SJCRH30 (cell line): ENCODE measurements at regions not wholly inside any gene's neighbourhood (a gene's known extent, or its start where the extent isn't known, plus 50 kb on each side); places are given as distances from the start of the nearest gene placed in this dataset.

Experiments
- DNase-seq, 2 experiments: peaks; one replicate each; pipeline ENCODE4 v3.0.0-alpha.2; 2015 to 2020
- H3K27ac ChIP-seq: fragments of 250-450 bp; sonication (Bioruptor Pico); 2 replicates; pipeline ENCODE4 v1.5.1; 2020; ENCODE audit warnings: mild to moderate bottlenecking, moderate library complexity
- H3K27me3 ChIP-seq: fragments of 250-450 bp; sonication (Bioruptor Pico); 2 replicates; pipeline ENCODE4 v1.5.1; 2020; ENCODE audit warnings: mild to moderate bottlenecking, moderate library complexity
- H3K36me3 ChIP-seq: fragments of 250-450 bp; sonication (Bioruptor Pico); 2 replicates; pipeline ENCODE4 v1.5.1; 2020; ENCODE audit warnings: mild to moderate bottlenecking, moderate library complexity
- H3K4me1 ChIP-seq: fragments of 250-450 bp; sonication (Bioruptor Pico); 2 replicates; pipeline ENCODE4 v1.5.1; 2020; ENCODE audit warnings: mild to moderate bottlenecking, moderate library complexity
- H3K4me3 ChIP-seq: fragments of 250-450 bp; sonication (Bioruptor Pico); 2 replicates; pipeline ENCODE4 v1.5.1; 2020; ENCODE audit warnings: mild to moderate bottlenecking, moderate library complexity
- H3K9me3 ChIP-seq: fragments of 250-450 bp; sonication (Bioruptor Pico); replicated peaks from 2 replicates; pipeline ENCODE4 v1.5.1; 2020; ENCODE audit warnings: mild to moderate bottlenecking, moderate library complexity

DNA sequence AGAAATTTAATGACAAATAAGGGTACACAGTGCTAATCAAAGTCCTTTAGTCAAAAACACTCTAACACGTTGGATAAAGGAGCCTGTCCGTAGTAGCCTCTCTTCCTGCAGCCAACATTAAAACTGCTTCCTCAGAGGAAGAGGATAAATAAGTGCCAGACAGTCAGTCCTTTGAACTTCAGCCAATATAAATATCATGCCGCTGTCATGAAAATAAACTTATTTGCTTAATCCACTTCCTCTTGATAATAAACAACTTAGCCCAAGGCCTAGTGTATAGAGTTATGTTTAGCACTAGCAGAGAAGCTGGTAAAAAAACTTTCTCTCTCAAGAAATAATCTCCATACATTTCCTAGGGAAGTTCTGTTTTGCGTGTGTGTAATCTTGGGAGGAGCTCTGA is 196.7 kb downstream of the HS3ST1 start:
- Histone ChIP-seq H3K9me3 (no peaks in the 10 kb centered on the region), H3K27ac (no peak overlapping the region), H3K27me3 (no peaks in the 10 kb centered on the region), H3K4me3 (no peak overlapping the region), H3K36me3 (no peaks in the 10 kb centered on the region), H3K4me1 (no peaks in the 10 kb centered on the region)
- no peak for DNase-seq

DNA sequence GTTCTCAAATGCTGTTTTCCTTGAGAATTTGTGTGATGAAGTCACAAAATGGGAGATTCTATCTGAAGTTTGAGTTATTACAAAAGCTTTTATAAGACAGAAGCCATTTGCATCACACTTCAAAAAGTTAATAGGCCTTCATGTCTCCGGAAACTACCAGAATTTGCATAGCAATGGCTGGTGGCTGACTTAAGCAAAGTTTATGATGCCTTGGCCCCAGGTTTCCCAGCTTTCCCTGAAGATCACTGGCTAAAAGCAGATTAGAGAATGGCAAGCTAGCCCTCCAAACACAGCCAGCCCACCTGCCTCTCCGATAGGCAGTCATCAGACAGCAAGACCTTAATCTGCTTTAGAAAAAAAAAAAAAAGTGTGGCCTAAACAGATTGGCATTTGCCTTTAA is 197.8 kb downstream of the HS3ST1 start:
- H3K9me3 ChIP-seq = no peaks in the 10 kb centered on the region
- no peaks in the 10 kb centered on the region for H3K4me1 ChIP-seq
- no peak for DNase-seq
- H3K27me3 ChIP-seq = no peaks in the 10 kb centered on the region
- no peak overlapping the region for H3K27ac ChIP-seq
- H3K36me3 ChIP-seq = no peaks in the 10 kb centered on the region
- no peak overlapping the region for H3K4me3 ChIP-seq

DNA sequence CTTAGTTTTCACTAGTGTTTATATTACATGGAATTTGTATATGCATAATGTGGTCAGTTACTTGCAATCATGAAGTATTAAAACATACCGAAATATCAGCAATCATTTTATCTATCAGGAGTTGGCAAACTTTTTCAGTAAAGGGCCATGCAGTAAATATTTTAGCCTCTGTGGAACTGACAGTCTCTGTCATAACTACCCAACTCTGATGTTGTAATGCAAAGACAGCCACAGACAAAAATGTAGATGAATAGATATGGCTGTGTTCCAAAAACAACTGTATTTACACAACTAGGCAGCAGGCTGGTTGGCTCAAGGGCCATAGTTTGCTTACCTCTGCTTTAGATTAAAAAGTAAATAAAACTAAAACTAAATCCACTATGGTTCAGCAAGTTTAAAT is 200.2 kb downstream of the HS3ST1 start:
- no peak for DNase-seq
- Histone ChIP-seq H3K9me3 (no peaks in the 10 kb centered on the region), H3K36me3 (no peaks in the 10 kb centered on the region), H3K4me3 (no peak overlapping the region), H3K4me1 (no peaks in the 10 kb centered on the region), H3K27ac (no peak overlapping the region), H3K27me3 (no peaks in the 10 kb centered on the region)

DNA sequence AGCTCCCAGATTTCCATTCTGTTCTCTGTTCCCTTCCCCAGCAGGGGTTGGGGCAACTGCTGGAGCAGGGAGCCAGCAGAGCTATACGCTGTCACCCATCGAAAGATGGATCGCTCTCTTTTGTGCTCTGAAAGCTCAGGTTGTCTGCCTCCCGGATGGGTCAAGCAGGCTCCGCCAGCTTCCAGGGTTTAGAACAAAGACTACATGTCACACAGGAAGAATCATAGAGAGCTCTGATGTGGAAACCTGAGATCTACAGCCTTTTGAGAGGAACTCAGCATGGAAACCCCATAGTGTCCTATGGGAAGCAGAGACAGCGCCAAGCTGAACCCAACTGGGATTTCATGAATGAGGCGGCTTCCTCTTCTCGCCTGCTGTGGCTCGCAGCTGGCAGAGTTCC is 205.4 kb downstream of the HS3ST1 start:
- Histone ChIP-seq H3K4me1 (no peaks in the 10 kb centered on the region), H3K4me3 (no peak overlapping the region), H3K36me3 (no peaks in the 10 kb centered on the region), H3K9me3 (no peaks in the 10 kb centered on the region), H3K27ac (no peak overlapping the region), H3K27me3 (no peaks in the 10 kb centered on the region)
- DNase-seq = no peak

DNA sequence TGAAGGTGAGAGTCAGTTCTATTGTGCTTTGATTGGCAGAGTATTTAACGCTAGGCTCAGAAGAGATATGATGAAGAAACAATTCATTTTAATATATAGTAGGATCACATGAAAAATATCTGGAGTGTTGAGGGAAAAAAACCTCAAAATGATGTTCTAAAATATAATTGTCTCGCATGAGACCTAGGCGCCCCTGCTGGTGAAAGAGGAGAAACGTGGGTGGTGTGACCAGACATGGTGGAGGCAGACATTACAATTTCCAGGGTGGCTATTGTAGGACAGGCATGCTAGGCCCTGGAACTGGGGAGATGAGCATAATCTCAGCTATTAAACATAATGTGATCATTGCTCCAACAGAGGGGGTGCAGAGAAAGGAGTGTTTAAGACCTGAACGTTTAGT is 210.0 kb downstream of the HS3ST1 start:
- peak in 1 of 2 experiments; percentile 6 for DNase-seq
- H3K4me1 ChIP-seq = no peaks in the 10 kb centered on the region

DNA sequence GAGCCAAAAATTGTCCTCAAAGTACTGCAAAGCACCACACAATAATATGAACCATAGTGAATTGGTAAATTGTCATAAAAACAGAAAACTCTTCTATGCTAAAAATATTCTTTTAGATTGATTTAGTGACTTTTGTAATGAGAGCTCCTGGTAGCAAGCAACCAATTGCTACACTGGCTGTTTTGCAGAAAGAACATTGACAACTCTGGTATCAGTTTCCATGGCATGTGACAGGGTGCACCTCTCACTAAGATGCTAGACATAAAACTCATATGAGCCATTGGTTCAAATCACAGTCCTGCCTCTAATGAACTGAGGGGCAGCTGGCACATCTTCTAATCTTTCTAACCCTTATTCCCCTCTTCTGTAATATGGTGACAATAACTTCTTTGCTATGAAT is 212.2 kb downstream of the HS3ST1 start:
- Histone ChIP-seq H3K4me1 (no peaks in the 10 kb centered on the region), H3K4me3 (no peak overlapping the region), H3K36me3 (no peaks in the 10 kb centered on the region), H3K27me3 (no peaks in the 10 kb centered on the region), H3K27ac (no peak overlapping the region), H3K9me3 (no peaks in the 10 kb centered on the region)
- no peak for DNase-seq

More for the DNA sequence above, 210.0 kb downstream of the HS3ST1 start:
- H3K27me3 ChIP-seq = no peaks in the 10 kb centered on the region
- no peak overlapping the region for H3K4me3 ChIP-seq
- no peaks in the 10 kb centered on the region for H3K36me3 ChIP-seq
- H3K9me3 ChIP-seq = no peaks in the 10 kb centered on the region
- H3K27ac ChIP-seq = no peak overlapping the region

DNA sequence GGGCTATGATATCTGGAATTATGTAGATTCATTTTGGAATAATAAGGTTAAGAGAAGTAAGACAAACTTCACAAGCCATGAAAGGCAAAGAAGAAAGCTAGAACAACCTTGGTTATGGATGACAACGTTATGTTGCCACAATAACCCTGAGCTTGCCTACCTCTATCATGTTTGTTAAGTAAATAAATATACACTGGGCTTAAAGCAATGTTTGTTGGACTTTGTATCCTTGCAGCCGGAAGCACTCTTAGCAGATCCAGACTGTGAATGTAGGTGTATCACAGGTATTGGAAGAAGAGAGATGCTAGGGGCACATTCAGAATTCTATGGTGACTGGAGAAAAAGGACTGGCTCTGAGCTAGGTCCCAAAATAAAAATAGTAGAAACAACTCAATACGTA is 214.4 kb downstream of the HS3ST1 start:
- no peaks in the 10 kb centered on the region for H3K9me3 ChIP-seq
- H3K4me3 ChIP-seq = no peak overlapping the region
- no peak overlapping the region for H3K27ac ChIP-seq
- no peaks in the 10 kb centered on the region for H3K27me3 ChIP-seq
- DNase-seq = no peak
- no peaks in the 10 kb centered on the region for H3K36me3 ChIP-seq
- H3K4me1 ChIP-seq = no peaks in the 10 kb centered on the region

DNA sequence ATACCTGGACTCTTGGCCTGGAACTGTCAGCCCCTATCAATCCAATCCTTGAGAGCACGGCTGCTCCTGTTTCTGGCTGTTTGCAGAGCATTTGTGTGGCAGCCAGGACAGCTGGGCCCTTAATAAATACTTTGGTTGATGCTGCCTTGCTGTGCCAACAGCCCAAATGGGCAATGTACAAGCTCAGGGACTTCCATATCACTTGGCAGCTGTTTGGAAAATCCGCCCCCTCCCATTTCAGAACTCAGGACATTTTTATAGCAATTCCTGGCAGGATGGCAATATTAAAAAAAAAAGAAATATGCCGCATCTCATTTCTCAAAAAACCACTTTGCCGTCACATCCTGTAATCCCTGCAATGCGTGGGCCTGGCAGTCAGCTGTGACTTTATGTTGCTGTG is 218.9 kb downstream of the HS3ST1 start:
- no peaks in the 10 kb centered on the region for H3K9me3 ChIP-seq
- no peaks in the 10 kb centered on the region for H3K36me3 ChIP-seq
- no peaks in the 10 kb centered on the region for H3K4me1 ChIP-seq
- H3K27ac ChIP-seq = no peak overlapping the region
- H3K4me3 ChIP-seq = no peak overlapping the region
- H3K27me3 ChIP-seq = no peaks in the 10 kb centered on the region
- no peak for DNase-seq

DNA sequence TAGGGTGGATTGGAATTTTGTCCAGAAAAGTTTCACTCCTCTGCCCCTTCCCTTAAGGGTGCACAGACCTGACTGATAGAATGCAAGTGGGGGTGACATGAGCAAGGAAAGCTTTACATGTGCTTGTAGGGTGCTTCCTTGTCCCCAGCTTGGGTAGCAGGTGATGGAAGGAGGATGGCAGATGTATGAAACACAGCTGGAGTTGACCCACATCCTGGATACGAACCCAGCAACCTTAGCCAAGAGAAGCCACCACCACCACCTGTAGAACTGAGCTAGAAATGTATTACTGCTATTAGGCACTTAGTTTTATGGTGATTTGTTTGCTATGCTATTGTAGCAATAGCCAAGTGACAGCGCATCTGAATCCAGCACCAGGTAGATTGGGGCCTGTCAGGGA is 227.4 kb downstream of the HS3ST1 start:
- Histone ChIP-seq H3K27ac (no peak overlapping the region), H3K9me3 (no peaks in the 10 kb centered on the region), H3K4me1 (no peaks in the 10 kb centered on the region), H3K36me3 (no peaks in the 10 kb centered on the region), H3K4me3 (no peak overlapping the region), H3K27me3 (no peaks in the 10 kb centered on the region; the same call in 1 of the 2 replicates)
- no peak for DNase-seq

DNA sequence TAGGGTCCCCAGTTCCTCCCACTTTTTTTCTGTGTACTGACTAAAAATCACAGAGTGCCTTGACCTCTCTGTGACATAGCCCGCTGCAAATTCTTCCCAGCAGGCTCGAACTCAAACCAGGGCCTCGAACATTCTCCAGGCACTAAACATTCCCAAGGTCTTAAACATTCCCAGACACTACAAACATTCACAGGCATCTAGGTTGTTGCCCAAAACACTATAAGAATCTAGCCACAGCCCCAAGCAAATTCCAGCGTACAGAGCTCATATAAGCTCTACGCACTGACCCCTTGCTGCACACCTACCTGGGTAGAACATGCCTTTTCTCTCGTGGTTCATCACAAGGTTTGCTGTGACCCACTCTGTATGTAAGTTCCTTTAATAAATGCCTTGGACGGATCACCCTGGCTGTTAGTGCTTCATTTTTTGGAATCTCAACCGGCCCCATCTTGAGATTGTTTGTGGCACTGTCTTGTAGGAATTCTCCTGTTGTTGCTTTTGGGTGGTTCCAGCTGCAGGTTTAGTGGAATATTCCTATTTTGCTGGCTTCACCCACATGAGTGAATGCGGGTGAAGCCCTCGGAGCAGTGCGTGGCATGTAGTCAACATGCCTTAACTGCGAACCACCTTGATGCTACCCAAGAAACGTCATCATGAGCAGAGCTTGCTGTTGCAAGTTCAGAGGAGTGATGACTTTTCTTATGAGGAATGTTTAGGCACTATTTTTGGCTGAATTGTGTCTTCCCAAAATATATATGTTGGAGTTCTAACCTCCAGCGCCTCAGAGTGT is 230.0 kb downstream of the HS3ST1 start:
- no peak for DNase-seq
- Histone ChIP-seq H3K4me3 (no peak overlapping the region), H3K27ac (no peak overlapping the region), H3K36me3 (no peaks in the 10 kb centered on the region), H3K27me3 (no peaks in the 10 kb centered on the region; the same call in 1 of the 2 replicates), H3K9me3 (no peaks in the 10 kb centered on the region), H3K4me1 (no peaks in the 10 kb centered on the region)

DNA sequence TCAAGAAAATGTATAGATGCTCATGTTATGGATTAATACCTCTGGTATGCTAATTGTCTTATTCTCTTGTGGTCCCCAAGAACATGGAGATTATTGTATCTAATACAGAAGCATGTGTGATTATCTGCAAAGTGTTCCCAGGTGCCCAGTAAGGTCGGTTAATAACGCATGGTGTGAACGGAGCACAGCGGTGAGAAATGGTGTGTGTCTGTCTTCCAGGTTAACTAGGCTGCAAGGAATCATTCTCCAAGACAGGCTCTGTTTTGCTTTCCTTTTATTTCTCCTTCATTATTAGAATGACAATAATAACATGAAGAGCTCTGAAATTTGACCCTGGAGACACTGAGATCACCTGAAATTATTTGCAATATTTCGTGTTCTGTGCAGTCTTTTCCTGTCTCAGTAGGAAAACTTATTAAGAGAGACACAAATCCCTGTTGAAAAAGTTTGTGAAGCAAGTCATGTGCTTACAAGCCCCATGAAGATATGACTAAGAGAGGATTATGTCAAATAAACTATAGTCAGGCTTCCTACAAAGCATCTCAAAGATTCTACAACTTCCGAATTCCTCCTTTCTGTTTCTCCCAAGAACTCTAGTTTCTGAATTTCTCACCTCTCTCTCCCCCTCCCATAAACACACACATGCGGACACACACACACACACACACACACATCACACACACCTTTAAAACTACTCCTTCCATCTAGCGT is 230.9 kb downstream of the HS3ST1 start:
- no peak overlapping the region for H3K4me3 ChIP-seq
- no peaks in the 10 kb centered on the region for H3K36me3 ChIP-seq
- no peak for DNase-seq
- no peaks in the 10 kb centered on the region for H3K4me1 ChIP-seq
- H3K27me3 ChIP-seq = no peaks in the 10 kb centered on the region; the same call in 1 of the 2 replicates
- no peaks in the 10 kb centered on the region for H3K9me3 ChIP-seq
- H3K27ac ChIP-seq = no peak overlapping the region

DNA sequence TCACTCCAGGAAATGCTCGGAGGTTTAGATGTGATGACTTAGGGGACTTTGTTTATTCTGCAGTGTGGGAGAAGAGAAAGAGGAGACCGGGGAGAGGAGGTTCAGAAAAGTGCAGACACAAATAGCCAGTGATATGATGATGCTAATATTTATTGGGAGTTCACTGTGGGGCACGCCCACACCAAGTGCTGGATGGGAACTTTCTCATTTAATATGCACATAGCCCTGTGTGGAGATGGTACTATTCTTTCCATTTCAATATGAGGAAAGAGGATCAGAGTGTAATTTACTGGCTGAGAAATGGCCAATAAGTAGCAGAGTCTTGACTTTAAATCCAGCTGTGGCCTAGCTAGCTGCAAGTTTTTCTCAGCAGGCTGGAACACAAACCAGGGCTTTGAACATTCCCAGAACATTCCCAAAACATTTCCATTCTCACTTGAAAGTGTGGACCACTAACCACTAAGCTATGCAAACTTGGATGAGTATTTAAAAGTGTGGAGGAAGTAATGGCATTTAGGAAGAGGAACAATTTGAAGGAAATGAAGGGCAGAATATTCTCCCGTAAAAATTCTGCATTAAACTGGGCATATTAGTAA is 231.7 kb downstream of the HS3ST1 start:
- Histone ChIP-seq H3K4me3 (no peak overlapping the region), H3K4me1 (no peaks in the 10 kb centered on the region), H3K27me3 (no peaks in the 10 kb centered on the region; the same call in 1 of the 2 replicates), H3K36me3 (no peaks in the 10 kb centered on the region), H3K9me3 (no peaks in the 10 kb centered on the region), H3K27ac (no peak overlapping the region)
- no peak for DNase-seq

DNA sequence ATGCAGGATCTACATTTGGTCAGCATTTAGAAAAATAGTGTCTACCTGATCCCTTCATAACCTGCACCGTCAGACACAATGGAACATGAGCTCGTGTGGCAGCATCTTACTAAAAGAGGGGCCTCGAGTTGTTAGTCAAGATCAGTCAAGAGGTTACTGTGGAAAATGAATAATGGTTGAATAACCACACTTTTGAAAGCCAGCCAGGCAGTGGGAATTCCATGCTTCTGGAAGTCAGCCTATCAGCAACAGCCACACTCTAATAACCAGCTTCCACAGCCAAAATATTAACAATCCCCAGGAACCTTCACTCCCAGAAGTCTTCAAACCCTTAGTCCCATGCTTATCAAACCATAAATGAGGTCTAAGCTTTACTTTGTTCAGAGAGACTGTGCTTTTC is 234.3 kb downstream of the HS3ST1 start:
- H3K9me3 ChIP-seq = no peaks in the 10 kb centered on the region
- DNase-seq = no peak
- no peaks in the 10 kb centered on the region for H3K36me3 ChIP-seq
- H3K27ac ChIP-seq = no peak overlapping the region
- no peaks in the 10 kb centered on the region for H3K4me1 ChIP-seq
- no peaks in the 10 kb centered on the region; the same call in 1 of the 2 replicates for H3K27me3 ChIP-seq
- no peak overlapping the region for H3K4me3 ChIP-seq

DNA sequence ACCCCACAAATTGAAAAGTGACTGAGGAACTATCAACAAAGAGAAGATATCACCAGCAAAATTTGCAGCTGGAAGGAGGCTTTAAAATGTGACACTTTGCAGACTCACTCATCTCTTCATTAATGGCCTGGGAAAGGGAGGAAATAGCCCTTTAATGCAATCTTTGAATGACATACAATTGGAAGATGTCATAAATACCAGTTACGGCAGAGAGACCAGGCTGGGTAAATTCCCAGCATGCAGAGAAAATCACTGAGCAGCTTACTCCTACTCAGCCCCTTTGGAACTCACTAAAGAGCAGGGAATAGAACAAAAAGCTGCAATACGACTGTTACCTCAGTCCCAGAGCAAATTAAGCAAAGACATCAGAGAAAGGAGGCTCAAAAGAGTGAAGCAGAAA is 238.9 kb downstream of the HS3ST1 start:
- Histone ChIP-seq H3K36me3 (no peaks in the 10 kb centered on the region), H3K4me3 (no peak overlapping the region), H3K27me3 (no peaks in the 10 kb centered on the region; the same call in 1 of the 2 replicates), H3K27ac (no peak overlapping the region), H3K4me1 (no peaks in the 10 kb centered on the region), H3K9me3 (no peaks in the 10 kb centered on the region)
- no peak for DNase-seq

DNA sequence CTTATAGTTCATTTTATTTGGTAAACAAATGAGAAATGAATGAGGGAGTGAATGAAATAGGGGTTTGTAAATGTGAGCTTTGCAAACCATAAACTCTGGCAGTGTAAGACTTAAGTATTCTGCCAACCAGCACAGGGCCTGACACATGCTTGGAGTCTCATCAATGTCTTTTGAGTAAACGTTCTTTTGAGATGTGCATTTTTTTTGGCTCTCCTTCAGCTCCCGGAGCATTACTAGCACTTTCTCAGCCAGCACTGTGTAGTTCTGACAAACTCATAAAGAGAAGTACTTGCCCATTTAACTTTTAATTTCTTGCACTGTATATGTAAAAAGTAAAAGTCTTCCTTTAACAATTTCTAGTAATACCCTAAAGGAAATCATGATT is 245.3 kb downstream of the HS3ST1 start:
- no peak overlapping the region for H3K4me3 ChIP-seq
- no peaks in the 10 kb centered on the region for H3K36me3 ChIP-seq
- no peaks in the 10 kb centered on the region for H3K27me3 ChIP-seq
- H3K4me1 ChIP-seq = no peaks in the 10 kb centered on the region
- H3K9me3 ChIP-seq = no peaks in the 10 kb centered on the region
- no peak overlapping the region for H3K27ac ChIP-seq
- no peak for DNase-seq
